Transverse colon (tissue), 4 donors: ENCODE measurements at regions not wholly inside any gene's neighbourhood (a gene's known extent, or its start where the extent isn't known, plus 50 kb on each side); places are given as distances from the start of the nearest gene placed in this dataset.

Experiments
- DNase-seq: peaks from one replicate; pipeline ENCODE4 v3.0.0-alpha.2; 2019
- H3K27ac ChIP-seq, 4 donors: fragments of 200-600 bp; sonication (generic); 2 replicates each; pipeline ENCODE4 v1.5.1; 2016 to 2018; ENCODE audit warnings: inconsistent platforms in 4 of 4
- H3K27me3 ChIP-seq: fragments of 200-600 bp; sonication (generic); 2 replicates; pipeline ENCODE4 v1.5.1; 2017; ENCODE audit warnings: inconsistent platforms
- H3K36me3 ChIP-seq, 4 donors: fragments of 200-600 bp; sonication (generic); 2 replicates each; pipeline ENCODE4 v1.5.1; 2017 to 2019; ENCODE audit warnings: inconsistent platforms in 4 of 4
- H3K4me1 ChIP-seq, 4 donors: fragments of 200-600 bp; sonication (generic); 2 replicates each; pipeline ENCODE4 v1.5.1; 2017 to 2020; ENCODE audit warnings: inconsistent platforms in 4 of 4
- H3K4me3 ChIP-seq, 4 donors: fragments of 200-600 bp; sonication (generic); 1 replicate in 1 of 4; 2 replicates in 3 of 4; pipeline versions ENCODE4 v1.5.1 to v1.6.1; 2017 to 2019; ENCODE audit warnings: inconsistent platforms in 4 of 4
- H3K9me3 ChIP-seq, 2 donors: fragments of 200-600 bp; sonication (generic); 2 replicates each; pipeline ENCODE4 v1.5.1; 2017 to 2019; ENCODE audit warnings: inconsistent platforms in 2 of 2
- CTCF ChIP-seq, 5 experiments: fragments of 200-600 bp in 3 of 5; fragments of 450-650 bp in 2 of 5; sonication (generic) in 3 of 5; IDR thresholded peaks; 1 replicate in 2 of 5; 2 replicates in 3 of 5; pipeline ENCODE4 v1.5.1; 2016 to 2017; ENCODE audit warnings: antibody characterized with exemption in 5 of 5, inconsistent platforms in 3 of 5, mild to moderate bottlenecking in 2 of 5, moderate library complexity in 1 of 5
- EP300 ChIP-seq: sonication (generic); formaldehyde crosslinking; IDR thresholded peaks from one replicate; pipeline ENCODE4 v1.6.1; 2017; ENCODE audit warnings: antibody characterized with exemption, low read depth
- POLR2A ChIP-seq: fragments of 450-650 bp; IDR thresholded peaks from one replicate; pipeline ENCODE4 v1.6.1; 2016; ENCODE audit warnings: antibody characterized with exemption, mild to moderate bottlenecking, moderate library complexity
- POLR2AphosphoS5 ChIP-seq, 3 donors: sonication (generic); formaldehyde crosslinking; IDR thresholded peaks; one replicate each; pipeline ENCODE4 v1.6.1; 2016; ENCODE audit warnings: antibody characterized with exemption in 3 of 3
- WGBS, 2 donors: methylation state at CpG; one replicate each; pipeline ENCODE4 v1.1.5; 2018; ENCODE audit warnings: low coverage in 1 of 2; 5-methylcytosine and 5-hydroxymethylcytosine counted together
- in situ Hi-C, 4 donors: fragments of 200-750 bp; cut with MboI; loops; one replicate each; pipeline versions ENCODE4 v1.15.0 to v1.15.1; 2017; ENCODE audit warnings: low sequenced_read_pairs in 3 of 4, low pct_ligation_motif_present in 1 of 4, low pct_unique_long_range_greater_than_20kb in 1 of 4
- intact Hi-C: fragments of 100-400 bp; cut with DNase I; formaldehyde crosslinking; loops from one replicate; pipeline ENCODE4 v1.15.1; 2023; ENCODE audit warnings: low total_unique reads

- TF ChIP-seq POLR2AphosphoS5 (IDR thresholded peaks at IDR 0.05) = no peak
- no peak for TF ChIP-seq CTCF (IDR thresholded peaks at IDR 0.05)
- no peak for TF ChIP-seq EP300
- no peak for TF ChIP-seq POLR2A
Measured at GRCh38 chr2:225894236-225894980, 494.9 kb downstream of the NYAP2 start.

GRCh38 chr2:225893151-225893550 is 493.6 kb downstream of the NYAP2 start:
- no peaks in the 10 kb centered on the region for H3K36me3 ChIP-seq
- TF ChIP-seq EP300 = no peak
- TF ChIP-seq POLR2A = no peak
- TF ChIP-seq CTCF (IDR thresholded peaks at IDR 0.05) = no peak
- TF ChIP-seq POLR2AphosphoS5 (IDR thresholded peaks at IDR 0.05) = no peak
- no peak for DNase-seq
- no peaks in the 10 kb centered on the region for H3K9me3 ChIP-seq
- in situ Hi-C loops = loop anchor here in 2 of 4 donors (10.0 to 25.0 kb wide), 2 partner anchors 912 to 1094 kb away; no protein-coding TSS in a partner anchor
- intact Hi-C loops = no loop called here
- H3K4me3 ChIP-seq = no peak overlapping the region
- H3K4me1 ChIP-seq = no peaks in the 10 kb centered on the region
- no peak overlapping the region for H3K27ac ChIP-seq
- no peaks in the 10 kb centered on the region for H3K27me3 ChIP-seq

More at GRCh38 chr2:225894236-225894980, 494.9 kb downstream of the NYAP2 start:
- Histone ChIP-seq H3K4me1 (no peaks in the 10 kb centered on the region), H3K9me3 (no peaks in the 10 kb centered on the region), H3K36me3 (no peaks in the 10 kb centered on the region), H3K27ac (no peak overlapping the region), H3K4me3 (no peak overlapping the region), H3K27me3 (no peaks in the 10 kb centered on the region)
- in situ Hi-C loops = loop anchor here in 2 of 4 donors (10.0 to 25.0 kb wide), 2 partner anchors 910 to 1093 kb away; no protein-coding TSS in a partner anchor
- intact Hi-C loops = no loop called here
- no peak for DNase-seq
- whole genome bisulfite sequencing, 2 donors = 45 to 61% methylated on average over 4 of the region's 4 CpGs

GRCh38 chr2:225891771-225892170 is 492.3 kb downstream of the NYAP2 start:
- no peaks in the 10 kb centered on the region for H3K36me3 ChIP-seq
- no peak for DNase-seq
- H3K4me1 ChIP-seq = no peaks in the 10 kb centered on the region
- in situ Hi-C loops = loop anchor here in 2 of 4 donors (10.0 to 25.0 kb wide), 2 partner anchors 913 to 1096 kb away; no protein-coding TSS in a partner anchor
- no peaks in the 10 kb centered on the region for H3K9me3 ChIP-seq
- H3K27me3 ChIP-seq = no peaks in the 10 kb centered on the region
- WGBS, 2 donors = 54 to 57% methylated on average over 1 of the region's 1 CpG
- TF ChIP-seq CTCF (IDR thresholded peaks at IDR 0.05) = no peak
- no peak for TF ChIP-seq EP300
- H3K27ac ChIP-seq = no peak overlapping the region
- intact Hi-C loops = no loop called here
- H3K4me3 ChIP-seq = no peak overlapping the region

- DNase-seq = no peak
- no peak for TF ChIP-seq EP300
- TF ChIP-seq POLR2A = no peak
- no peak for TF ChIP-seq CTCF (IDR thresholded peaks at IDR 0.05)
- no peak for TF ChIP-seq POLR2AphosphoS5 (IDR thresholded peaks at IDR 0.05)
- in situ Hi-C loops = loop anchor here in 2 of 4 donors (10.0 to 25.0 kb wide), 2 partner anchors 914 to 1096 kb away; no protein-coding TSS in a partner anchor
- Histone ChIP-seq H3K4me1 (no peaks in the 10 kb centered on the region), H3K27ac (no peak overlapping the region), H3K4me3 (no peak overlapping the region), H3K27me3 (no peaks in the 10 kb centered on the region), H3K9me3 (no peaks in the 10 kb centered on the region), H3K36me3 (no peaks in the 10 kb centered on the region)
- WGBS, 2 donors = 75 to 80% methylated on average over 2 of the region's 2 CpGs
- intact Hi-C loops = no loop called here
Measured at GRCh38 chr2:225891013-225891412, 491.5 kb downstream of the NYAP2 start.
